ENCODE measurements at regions not wholly inside any gene's neighbourhood (a gene's known extent, or its start where the extent isn't known, plus 50 kb on each side); places are given as distances from the start of the nearest gene placed in this dataset.

DNA sequence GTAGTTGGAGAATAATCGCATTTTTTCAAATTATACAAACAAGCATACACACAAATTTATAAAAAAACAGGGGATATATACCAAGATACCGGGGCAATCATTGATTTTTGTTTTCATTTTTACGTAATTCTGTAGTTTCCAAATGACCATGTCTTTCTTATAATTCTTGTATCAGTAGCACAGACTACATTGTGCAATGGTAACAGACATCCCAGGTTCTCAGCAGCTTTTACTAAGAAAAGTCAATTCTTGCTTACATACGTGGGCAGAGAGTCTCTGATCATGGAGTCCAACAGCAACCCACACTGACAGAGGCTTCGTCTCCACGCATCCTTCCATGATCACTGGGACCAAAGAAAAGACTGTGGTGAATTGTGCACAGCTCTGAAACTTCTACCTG, 441.3 kb downstream of the TBL1XR1 start:
- POLR2A ChIA-PET, result no interaction called here
- H3K36me3 Mint-ChIP-seq (ENCODE audit: low read depth), result no peaks in the 10 kb centered on the region
- H3K27me3 Mint-ChIP-seq, result no peaks in the 10 kb centered on the region
- no peak overlapping the region for H3K27ac Mint-ChIP-seq
- no peak for DNase-seq
- no peaks in the 10 kb centered on the region for H3K9me3 Mint-ChIP-seq
- H3K4me1 Mint-ChIP-seq, result no peaks in the 10 kb centered on the region
- CTCF ChIA-PET, result no interaction called here
- H3K4me3 Mint-ChIP-seq, result no peak overlapping the region

DNA sequence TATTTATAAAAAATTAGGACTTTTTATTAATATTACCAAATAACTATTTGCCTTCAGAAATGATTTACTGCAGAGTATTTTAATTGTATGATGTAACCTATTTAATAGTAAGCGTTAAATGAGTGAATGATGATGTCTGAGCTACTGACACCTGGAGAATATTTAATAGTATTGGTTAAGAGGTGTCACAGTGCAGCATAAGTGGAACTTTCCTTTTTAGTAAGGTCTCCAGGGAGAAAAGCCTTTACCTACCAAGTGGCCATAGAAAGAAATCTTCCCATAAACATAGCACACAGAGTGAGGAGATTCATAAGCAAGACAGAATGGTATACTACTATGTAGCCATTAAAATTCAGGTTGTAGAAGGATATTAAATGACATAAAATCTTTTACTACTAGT, 441.7 kb downstream of the TBL1XR1 start:
- no peak overlapping the region for H3K27ac Mint-ChIP-seq
- no peak for DNase-seq
- CTCF ChIA-PET, result no interaction called here
- POLR2A ChIA-PET, result no interaction called here
- H3K4me3 Mint-ChIP-seq, result no peak overlapping the region
- no peaks in the 10 kb centered on the region for H3K36me3 Mint-ChIP-seq (ENCODE audit: low read depth)
- no peaks in the 10 kb centered on the region for H3K9me3 Mint-ChIP-seq
- no peaks in the 10 kb centered on the region for H3K27me3 Mint-ChIP-seq
- H3K4me1 Mint-ChIP-seq, result no peaks in the 10 kb centered on the region

DNA sequence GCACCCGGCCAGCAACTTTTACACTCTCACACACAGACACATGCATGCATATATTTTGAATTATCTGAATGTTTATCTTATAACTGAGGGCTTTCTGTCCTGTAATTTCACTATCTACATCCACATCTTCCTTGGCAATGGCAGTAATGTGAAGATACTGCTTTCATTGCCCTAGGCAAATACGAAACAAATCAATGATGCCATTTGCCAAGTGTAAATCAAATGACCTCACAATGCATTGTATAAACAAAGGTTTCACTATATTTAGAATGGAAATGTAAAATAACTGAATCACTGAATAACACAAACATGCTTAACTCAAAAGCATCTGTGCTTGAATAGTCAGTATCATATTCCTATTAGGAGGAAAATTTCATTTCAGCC, 455.6 kb downstream of the TBL1XR1 start:
- ChIA-PET CTCF (no interaction called here), POLR2A (no interaction called here)
- H3K27me3 Mint-ChIP-seq, result no peaks in the 10 kb centered on the region
- no peaks in the 10 kb centered on the region for H3K36me3 Mint-ChIP-seq (ENCODE audit: low read depth)
- H3K4me3 Mint-ChIP-seq, result no peak overlapping the region
- H3K27ac Mint-ChIP-seq, result no peak overlapping the region
- H3K9me3 Mint-ChIP-seq, result no peaks in the 10 kb centered on the region
- DNase-seq, result no peak
- H3K4me1 Mint-ChIP-seq, result no peaks in the 10 kb centered on the region

DNA sequence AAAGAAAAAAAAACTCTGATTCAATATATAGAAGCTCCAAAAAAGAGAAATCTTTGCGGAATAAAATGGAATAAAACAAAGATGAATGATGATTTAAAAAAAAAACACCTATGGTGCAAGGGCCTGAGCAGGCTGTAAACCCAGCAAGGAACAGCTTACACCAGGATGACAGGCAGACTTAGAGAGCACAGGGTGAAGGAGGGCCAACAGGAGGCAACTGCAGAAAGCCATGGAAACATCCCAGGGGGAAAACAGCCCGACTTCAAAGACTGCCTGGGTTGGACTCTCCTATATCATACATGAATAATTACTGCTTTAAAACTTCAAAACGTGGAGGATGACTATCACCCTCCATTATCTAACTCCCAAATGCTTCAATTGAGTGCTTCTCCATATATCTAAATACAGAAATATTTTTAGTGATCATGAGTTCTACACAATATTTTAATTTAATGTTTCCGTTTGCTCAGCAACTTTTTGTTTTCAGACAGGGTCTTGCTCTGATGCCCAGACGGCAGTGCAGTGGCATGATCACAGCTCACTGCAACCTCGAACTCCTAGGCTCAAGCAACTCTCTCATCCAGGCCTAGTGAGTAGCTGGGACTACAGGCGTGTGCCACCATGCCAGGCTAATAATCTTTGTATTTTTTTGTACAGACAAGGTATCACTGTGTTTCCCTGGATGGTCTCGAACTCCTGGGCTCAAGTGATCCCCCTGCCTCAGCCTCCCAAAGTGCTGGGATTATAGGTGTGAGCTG, 456.2 kb downstream of the TBL1XR1 start:
- Mint-ChIP-seq H3K27ac (no peak overlapping the region), H3K27me3 (no peaks in the 10 kb centered on the region), H3K9me3 (no peaks in the 10 kb centered on the region), H3K36me3 (ENCODE audit: low read depth) (no peaks in the 10 kb centered on the region), H3K4me3 (no peak overlapping the region), H3K4me1 (no peaks in the 10 kb centered on the region)
- no peak for DNase-seq
- ChIA-PET POLR2A (no interaction called here), CTCF (no interaction called here)

- H3K27me3 Mint-ChIP-seq, result no peaks in the 10 kb centered on the region
- ChIA-PET CTCF (no interaction called here), POLR2A (no interaction called here)
- no peaks in the 10 kb centered on the region for H3K36me3 Mint-ChIP-seq (ENCODE audit: low read depth)
- no peak overlapping the region for H3K4me3 Mint-ChIP-seq
- H3K4me1 Mint-ChIP-seq, result no peaks in the 10 kb centered on the region
- no peaks in the 10 kb centered on the region for H3K9me3 Mint-ChIP-seq
- no peak for DNase-seq
- no peak overlapping the region for H3K27ac Mint-ChIP-seq
Measured at GRCh38 chr3:176739159-176739558, 458.1 kb downstream of the TBL1XR1 start.

DNA sequence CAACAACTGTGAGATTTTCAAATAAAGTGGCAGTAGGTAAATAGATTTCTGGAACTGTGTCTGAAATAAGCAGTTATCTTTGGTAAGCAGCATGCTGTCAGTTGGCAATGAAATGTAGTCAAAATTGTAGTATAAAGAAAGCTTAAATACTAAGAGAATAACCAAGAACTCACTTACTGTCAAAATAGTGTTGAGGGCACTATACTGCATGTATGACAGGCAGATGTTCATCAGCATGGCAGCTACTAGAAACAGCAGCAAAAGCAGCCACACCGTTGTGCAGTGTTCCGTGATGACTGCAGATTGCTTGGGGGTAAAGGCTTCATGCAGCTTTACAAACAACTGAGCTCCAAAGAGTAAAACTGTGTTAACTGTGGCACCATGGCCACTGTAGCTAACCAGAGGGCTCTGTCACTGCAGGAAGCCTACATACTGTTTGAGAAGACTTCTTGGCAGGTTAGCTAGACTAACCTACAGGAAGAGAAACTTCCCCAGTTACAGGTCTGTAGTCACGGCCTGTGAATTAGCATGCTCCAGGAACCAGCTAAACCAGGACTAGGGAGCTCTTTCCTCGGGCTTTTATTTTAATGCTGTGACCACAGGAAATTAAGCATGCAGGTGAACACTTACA, 459.7 kb downstream of the TBL1XR1 start:
- H3K4me3 Mint-ChIP-seq, result no peak overlapping the region
- no peaks in the 10 kb centered on the region for H3K36me3 Mint-ChIP-seq (ENCODE audit: low read depth)
- POLR2A ChIA-PET, result no interaction called here
- no peak overlapping the region for H3K27ac Mint-ChIP-seq
- H3K4me1 Mint-ChIP-seq, result no peaks in the 10 kb centered on the region
- CTCF ChIA-PET, result no interaction called here
- DNase-seq, result no peak
- no peaks in the 10 kb centered on the region for H3K9me3 Mint-ChIP-seq
- H3K27me3 Mint-ChIP-seq, result no peaks in the 10 kb centered on the region

DNA sequence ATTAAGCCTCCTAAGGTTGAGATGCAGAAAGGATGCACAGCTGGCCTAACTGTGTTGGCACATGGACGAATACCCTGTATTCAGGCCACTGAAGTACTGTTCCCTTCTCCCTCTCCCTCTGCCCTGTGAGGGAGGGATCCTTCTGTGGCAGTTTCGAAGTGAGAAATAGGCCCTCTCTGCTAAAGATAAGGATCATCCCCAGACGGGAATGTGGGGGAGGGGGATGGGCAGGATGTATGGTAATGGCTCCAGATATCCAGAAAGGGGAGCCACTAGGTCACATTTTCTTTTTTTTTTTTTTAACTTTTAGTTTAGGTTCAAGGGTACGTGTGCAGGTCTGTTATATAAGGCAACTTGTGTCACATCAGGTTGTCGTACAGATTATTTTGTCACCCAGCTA, 463.1 kb downstream of the TBL1XR1 start:
- H3K27ac Mint-ChIP-seq, result no peak overlapping the region
- no peaks in the 10 kb centered on the region for H3K4me1 Mint-ChIP-seq
- no peaks in the 10 kb centered on the region for H3K27me3 Mint-ChIP-seq
- H3K36me3 Mint-ChIP-seq (ENCODE audit: low read depth), result no peaks in the 10 kb centered on the region
- no peak for DNase-seq
- ChIA-PET CTCF (no interaction called here), POLR2A (no interaction called here)
- no peaks in the 10 kb centered on the region for H3K9me3 Mint-ChIP-seq
- no peak overlapping the region for H3K4me3 Mint-ChIP-seq

DNA sequence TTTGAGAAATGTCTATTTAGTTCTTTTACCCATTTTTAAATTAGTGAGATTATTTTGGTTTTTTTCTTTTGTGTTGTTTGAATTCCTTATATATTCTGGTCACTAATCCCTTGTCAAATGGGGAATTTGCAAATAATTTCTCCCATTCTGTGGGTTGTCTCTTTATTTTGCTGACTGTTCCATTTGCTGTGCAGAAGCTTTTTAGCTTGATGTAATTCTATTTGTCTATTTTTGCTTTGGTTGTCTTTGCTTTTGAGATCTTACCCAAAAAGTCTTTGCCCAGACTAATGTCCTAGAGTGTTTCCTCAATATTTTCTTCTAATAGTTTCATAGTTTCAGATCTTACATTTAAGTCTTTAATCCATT, 472.9 kb downstream of the TBL1XR1 start:
- DNase-seq, result no peak
- no peaks in the 10 kb centered on the region for H3K36me3 Mint-ChIP-seq (ENCODE audit: low read depth)
- H3K27ac Mint-ChIP-seq, result no peak overlapping the region
- no peaks in the 10 kb centered on the region for H3K4me1 Mint-ChIP-seq
- no peaks in the 10 kb centered on the region for H3K27me3 Mint-ChIP-seq
- no peak overlapping the region for H3K4me3 Mint-ChIP-seq
- H3K9me3 Mint-ChIP-seq, result peaks cover 7% of the 10 kb centered on the region
- CTCF ChIA-PET, result no interaction called here
- POLR2A ChIA-PET, result interaction anchor here (0.6 kb wide), 1 partner anchor 47 kb away, joined by 4 read pairs; no protein-coding TSS in a partner anchor

DNA sequence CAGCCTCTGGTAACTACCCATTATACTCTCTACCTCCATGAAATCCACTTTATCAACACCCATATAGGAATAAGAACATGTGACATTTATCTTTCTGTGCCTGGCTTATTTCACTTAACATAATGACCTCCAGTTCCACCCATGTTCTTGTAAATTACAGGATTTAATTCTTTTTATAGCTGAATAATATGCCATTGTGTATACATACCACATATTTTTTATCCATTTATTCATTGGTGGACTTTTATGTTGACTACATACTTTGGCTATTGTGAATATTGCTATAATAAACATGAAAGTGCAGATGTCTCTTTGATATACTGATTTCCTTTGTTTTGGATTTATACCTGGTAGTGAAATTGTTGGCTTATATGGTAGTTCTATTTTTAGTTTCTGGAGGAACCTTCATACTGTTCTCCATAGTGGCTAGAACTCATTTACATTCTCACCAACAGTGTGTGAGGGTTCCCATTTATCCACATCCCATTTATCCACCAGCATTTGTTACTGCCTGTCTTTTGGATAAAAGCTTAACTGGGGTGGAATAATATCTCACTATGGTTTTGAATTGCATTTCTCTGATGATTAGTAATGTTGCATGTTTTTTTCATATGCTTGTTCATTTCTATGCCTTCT, 473.4 kb downstream of the TBL1XR1 start:
- peaks cover 7% of the 10 kb centered on the region for H3K9me3 Mint-ChIP-seq
- no peak for DNase-seq
- CTCF ChIA-PET, result no interaction called here
- no peaks in the 10 kb centered on the region for H3K36me3 Mint-ChIP-seq (ENCODE audit: low read depth)
- H3K27me3 Mint-ChIP-seq, result no peaks in the 10 kb centered on the region
- H3K4me3 Mint-ChIP-seq, result no peak overlapping the region
- no peaks in the 10 kb centered on the region for H3K4me1 Mint-ChIP-seq
- no peak overlapping the region for H3K27ac Mint-ChIP-seq
- POLR2A ChIA-PET, result interaction anchor here (0.6 kb wide), 1 partner anchor 47 kb away, joined by 4 read pairs; no protein-coding TSS in a partner anchor

GRCh38 chr3:176714034-176714433, 483.2 kb downstream of the TBL1XR1 start:
- Mint-ChIP-seq H3K4me3 (no peak overlapping the region), H3K27me3 (no peaks in the 10 kb centered on the region), H3K36me3 (ENCODE audit: low read depth) (no peaks in the 10 kb centered on the region), H3K27ac (no peak overlapping the region), H3K4me1 (no peaks in the 10 kb centered on the region), H3K9me3 (no peaks in the 10 kb centered on the region)
- ChIA-PET CTCF (no interaction called here), POLR2A (no interaction called here)
- DNase-seq, result no peak

DNA sequence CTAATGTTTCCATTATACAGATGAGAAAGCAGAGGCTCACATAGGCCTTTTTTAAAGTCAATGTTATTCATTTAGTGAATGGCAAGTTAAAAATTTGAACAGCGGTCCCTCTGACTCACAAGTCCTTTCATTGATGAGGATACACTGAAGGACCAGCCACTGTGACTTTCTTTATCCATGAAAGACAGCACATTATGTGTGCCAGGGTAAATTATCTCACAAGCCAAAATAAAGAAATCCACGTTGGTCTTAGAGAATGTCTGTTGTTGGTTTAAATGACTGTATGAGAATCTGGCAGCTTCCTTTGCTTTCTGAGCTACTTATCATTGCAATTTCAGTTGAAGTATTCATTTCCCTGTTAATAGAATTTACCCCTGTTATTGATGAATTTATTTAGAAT, 485.1 kb downstream of the TBL1XR1 start:
- Mint-ChIP-seq H3K27me3 (no peaks in the 10 kb centered on the region), H3K27ac (no peak overlapping the region), H3K4me1 (no peaks in the 10 kb centered on the region), H3K9me3 (no peaks in the 10 kb centered on the region), H3K4me3 (no peak overlapping the region), H3K36me3 (ENCODE audit: low read depth) (no peaks in the 10 kb centered on the region)
- ChIA-PET POLR2A (no interaction called here), CTCF (no interaction called here)
- DNase-seq, result no peak

- DNase-seq, result no peak
- POLR2A ChIA-PET, result no interaction called here
- no peak overlapping the region for H3K4me3 Mint-ChIP-seq
- no peaks in the 10 kb centered on the region for H3K27me3 Mint-ChIP-seq
- H3K36me3 Mint-ChIP-seq (ENCODE audit: low read depth), result no peaks in the 10 kb centered on the region
- CTCF ChIA-PET, result no interaction called here
- H3K27ac Mint-ChIP-seq, result no peak overlapping the region
- H3K4me1 Mint-ChIP-seq, result no peaks in the 10 kb centered on the region
- H3K9me3 Mint-ChIP-seq, result no peaks in the 10 kb centered on the region
Measured at GRCh38 chr3:176699288-176699687, 498.0 kb downstream of the TBL1XR1 start.

DNA sequence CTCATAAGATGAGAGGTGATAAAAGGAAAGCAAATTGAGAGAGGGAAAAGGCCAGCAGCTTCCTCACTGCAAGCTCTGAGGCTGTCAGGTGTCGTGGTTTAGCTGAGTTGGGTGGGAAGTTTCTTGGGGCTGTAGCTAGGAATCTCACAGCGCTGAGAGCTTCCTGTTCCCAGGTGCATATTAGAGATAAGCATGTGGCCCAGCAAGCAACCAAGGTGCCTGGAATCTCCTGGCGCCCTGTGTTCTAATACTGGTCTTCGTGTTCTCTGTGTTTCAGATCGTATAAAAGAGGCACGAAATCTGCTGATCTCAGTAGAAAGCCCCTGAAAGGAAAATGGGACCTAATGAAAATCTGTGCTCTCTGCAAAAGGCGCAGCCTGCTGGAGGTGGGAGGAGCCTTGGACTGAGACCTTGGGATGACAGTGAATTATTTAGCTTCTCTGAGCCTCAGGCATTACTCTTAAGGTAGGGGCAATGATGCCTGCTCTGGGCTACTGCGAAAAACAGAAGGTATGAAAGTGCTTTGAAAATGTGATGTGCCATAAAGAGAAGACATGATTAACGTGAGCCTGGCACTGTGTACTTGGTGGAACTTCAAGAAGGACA, 499.9 kb downstream of the TBL1XR1 start:
- no peak for DNase-seq
- ChIA-PET CTCF (no interaction called here), POLR2A (no interaction called here)
- Mint-ChIP-seq H3K27me3 (no peaks in the 10 kb centered on the region), H3K9me3 (no peaks in the 10 kb centered on the region), H3K4me1 (no peaks in the 10 kb centered on the region), H3K27ac (no peak overlapping the region), H3K36me3 (ENCODE audit: low read depth) (no peaks in the 10 kb centered on the region), H3K4me3 (no peak overlapping the region)
